Kidney epithelial cell (primary cell): ENCODE measurements at regions not wholly inside any gene's neighbourhood (a gene's known extent, or its start where the extent isn't known, plus 50 kb on each side); places are given as distances from the start of the nearest gene placed in this dataset.

Experiments used
- DNase-seq: peaks from one replicate; pipeline ENCODE4 v3.0.0-alpha.2; 2010; ENCODE audit warnings: low read depth
- H3K27me3 ChIP-seq: 2 replicates; pipeline ENCODE4 v1.6.0; 2011; ENCODE audit warnings: low read length; ENCODE audit not compliant: control insufficient read depth, insufficient read depth
- H3K36me3 ChIP-seq: 2 replicates; pipeline ENCODE4 v1.5.1; 2011; ENCODE audit warnings: low read length; ENCODE audit not compliant: control insufficient read depth, insufficient read depth
- H3K4me3 ChIP-seq: 2 replicates; pipeline ENCODE4 v1.5.1; 2011; ENCODE audit warnings: low read depth, mild to moderate bottlenecking, control low read depth, low read length
- TF ChIP-seq, protein P1 (sequence below): IDR thresholded peaks from 2 replicates; pipeline ENCODE4 v1.5.1; 2011; ENCODE audit warnings: mild to moderate bottlenecking, moderate library complexity, low read length, control low read depth, inconsistent platforms; ENCODE audit not compliant: insufficient read depth, poor library complexity, severe bottlenecking

DNA sequence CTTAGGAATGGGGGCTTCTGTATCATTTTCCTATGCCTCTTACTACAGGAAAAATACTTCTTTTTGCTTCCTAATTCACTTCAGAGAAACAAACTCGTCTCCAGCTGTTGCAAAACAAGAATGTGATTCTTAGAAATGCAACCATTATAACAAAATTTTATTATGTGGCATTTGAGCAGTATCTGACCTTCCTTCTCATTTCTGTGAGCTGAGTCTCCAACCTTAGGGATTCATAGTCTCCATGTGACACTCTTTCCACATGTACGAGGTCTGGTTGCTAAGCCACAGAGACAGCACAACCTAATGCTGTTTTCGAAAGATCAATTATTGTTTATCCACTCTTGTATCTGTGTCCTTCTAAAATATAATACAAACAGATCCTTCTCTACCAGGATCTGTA lies 75.3 kb upstream of the RGS4 start:
- TF ChIP-seq, protein P1, sequence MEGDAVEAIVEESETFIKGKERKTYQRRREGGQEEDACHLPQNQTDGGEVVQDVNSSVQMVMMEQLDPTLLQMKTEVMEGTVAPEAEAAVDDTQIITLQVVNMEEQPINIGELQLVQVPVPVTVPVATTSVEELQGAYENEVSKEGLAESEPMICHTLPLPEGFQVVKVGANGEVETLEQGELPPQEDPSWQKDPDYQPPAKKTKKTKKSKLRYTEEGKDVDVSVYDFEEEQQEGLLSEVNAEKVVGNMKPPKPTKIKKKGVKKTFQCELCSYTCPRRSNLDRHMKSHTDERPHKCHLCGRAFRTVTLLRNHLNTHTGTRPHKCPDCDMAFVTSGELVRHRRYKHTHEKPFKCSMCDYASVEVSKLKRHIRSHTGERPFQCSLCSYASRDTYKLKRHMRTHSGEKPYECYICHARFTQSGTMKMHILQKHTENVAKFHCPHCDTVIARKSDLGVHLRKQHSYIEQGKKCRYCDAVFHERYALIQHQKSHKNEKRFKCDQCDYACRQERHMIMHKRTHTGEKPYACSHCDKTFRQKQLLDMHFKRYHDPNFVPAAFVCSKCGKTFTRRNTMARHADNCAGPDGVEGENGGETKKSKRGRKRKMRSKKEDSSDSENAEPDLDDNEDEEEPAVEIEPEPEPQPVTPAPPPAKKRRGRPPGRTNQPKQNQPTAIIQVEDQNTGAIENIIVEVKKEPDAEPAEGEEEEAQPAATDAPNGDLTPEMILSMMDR: no peak
- DNase-seq: no peak
- Histone ChIP-seq H3K4me3 (no peak overlapping the region), H3K27me3 (no peaks in the 10 kb centered on the region), H3K36me3 (no peaks in the 10 kb centered on the region)

DNA sequence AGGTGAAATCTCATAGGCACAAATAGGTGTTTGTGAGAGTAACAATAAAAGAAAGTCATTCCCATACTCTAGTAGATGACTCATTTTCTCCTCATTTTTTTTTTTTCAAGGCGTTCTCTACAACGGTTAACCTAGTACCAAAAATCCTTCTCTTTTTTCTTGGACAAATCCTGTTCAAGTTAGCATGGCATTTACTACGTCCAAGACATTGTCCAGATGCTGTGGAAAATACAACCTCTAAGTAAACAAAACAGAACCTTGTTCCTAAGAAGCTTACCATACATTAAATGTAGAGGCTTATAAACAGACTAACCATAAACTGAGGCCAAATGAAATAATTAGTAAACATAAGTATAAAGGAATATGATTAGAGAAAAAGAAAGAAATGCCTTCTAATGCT lies 76.2 kb upstream of the RGS4 start:
- TF ChIP-seq, protein P1: no peak
- DNase-seq: no peak

DNA sequence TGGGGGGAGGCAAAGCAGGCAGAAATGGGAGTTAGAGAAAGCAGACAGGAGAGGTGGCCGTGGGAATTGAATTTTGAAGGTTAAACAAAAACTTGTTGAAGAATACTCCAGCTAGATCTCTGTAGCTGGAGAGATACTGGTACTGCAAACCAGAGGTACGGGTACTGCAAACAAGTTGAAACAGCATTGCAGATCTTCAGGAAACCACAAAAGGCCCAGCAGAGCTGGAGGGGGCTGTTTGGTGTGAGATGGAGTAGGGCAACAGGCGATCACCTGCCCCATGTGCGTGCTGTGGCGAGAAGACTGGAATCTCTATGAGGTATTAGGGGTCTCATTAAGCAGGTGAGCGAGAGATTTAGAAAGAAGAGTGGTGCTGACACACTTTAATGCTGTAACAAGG lies 77.7 kb upstream of the RGS4 start:
- Histone ChIP-seq H3K27me3 (no peaks in the 10 kb centered on the region), H3K36me3 (no peaks in the 10 kb centered on the region), H3K4me3 (no peak overlapping the region)
- no peak for DNase-seq
- TF ChIP-seq, protein P1: no peak

More for the DNA sequence above, 76.2 kb upstream of the RGS4 start:
- Histone ChIP-seq H3K36me3 (no peaks in the 10 kb centered on the region), H3K27me3 (no peaks in the 10 kb centered on the region), H3K4me3 (no peak overlapping the region)

DNA sequence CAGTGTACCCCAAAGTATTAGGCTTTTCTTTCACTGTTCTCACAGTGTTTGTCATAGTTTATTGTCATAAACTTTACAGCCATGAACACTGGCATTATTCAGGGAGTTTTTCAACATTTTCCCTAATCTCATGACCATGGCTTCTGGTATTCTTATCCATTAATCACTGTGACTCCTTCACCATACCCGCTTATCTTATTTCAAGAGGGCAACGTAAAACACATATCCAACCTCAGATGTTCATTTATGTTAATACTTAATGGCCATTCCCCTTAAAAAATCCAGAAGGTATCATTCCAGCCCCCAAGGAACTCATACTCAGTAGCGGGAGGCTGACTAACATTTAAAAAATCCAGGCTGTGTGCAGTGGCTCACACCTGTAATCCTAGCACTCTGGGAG lies 78.5 kb upstream of the RGS4 start:
- DNase-seq: no peak
- no peaks in the 10 kb centered on the region for H3K36me3 ChIP-seq

DNA sequence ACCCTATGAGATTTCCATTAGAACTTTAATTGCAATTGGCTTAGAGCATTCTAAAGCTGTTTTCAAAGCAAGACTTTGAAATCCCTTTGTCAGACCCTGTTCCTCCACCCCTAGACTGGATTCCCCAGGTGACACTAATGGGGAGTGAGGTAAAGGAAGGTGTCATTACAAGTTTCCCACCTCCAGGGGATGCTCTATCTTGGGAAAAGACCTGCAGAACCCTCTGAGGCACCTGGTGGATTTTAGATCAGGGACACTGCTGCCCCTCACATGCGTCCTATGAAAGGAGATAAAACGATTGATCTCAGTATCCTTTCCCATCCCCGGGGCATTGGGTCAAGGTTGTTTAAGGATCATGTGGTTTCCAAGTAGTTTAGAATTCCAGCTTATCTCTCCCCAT lies 80.3 kb upstream of the RGS4 start:
- H3K36me3 ChIP-seq: no peaks in the 10 kb centered on the region
- DNase-seq: no peak
- H3K27me3 ChIP-seq: no peaks in the 10 kb centered on the region
- TF ChIP-seq, protein P1: no peak
- H3K4me3 ChIP-seq: no peak overlapping the region

More for the DNA sequence above, 78.5 kb upstream of the RGS4 start:
- TF ChIP-seq, protein P1: no peak
- Histone ChIP-seq H3K27me3 (no peaks in the 10 kb centered on the region), H3K4me3 (no peak overlapping the region)

DNA sequence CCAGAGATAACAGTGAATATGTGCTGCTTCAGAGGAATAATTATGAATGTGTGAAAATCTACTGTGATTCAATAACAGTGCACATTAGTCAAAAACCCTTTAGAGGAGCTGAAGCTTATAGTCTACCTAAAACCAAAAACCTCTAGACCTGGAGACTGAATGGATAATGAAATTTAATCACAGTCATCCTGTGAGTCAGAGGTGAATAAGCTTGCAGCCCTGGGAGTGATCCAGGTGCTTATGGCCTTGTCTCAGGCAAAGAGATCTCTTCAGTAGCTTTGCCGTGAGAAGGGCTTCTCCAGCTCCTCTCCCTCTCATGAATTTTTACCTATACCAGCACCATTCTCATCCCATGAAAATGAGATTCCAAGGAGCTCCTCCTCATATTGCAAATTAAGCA lies 81.3 kb upstream of the RGS4 start:
- peak; percentile 43 for DNase-seq
- Histone ChIP-seq H3K4me3 (no peak overlapping the region), H3K36me3 (no peaks in the 10 kb centered on the region), H3K27me3 (no peaks in the 10 kb centered on the region)
- TF ChIP-seq, protein P1: no peak
